Skin of body (tissue), 1 donor: ENCODE measurements at regions not wholly inside any gene's neighbourhood (a gene's known extent, or its start where the extent isn't known, plus 50 kb on each side); places are given as distances from the start of the nearest gene placed in this dataset.

Experiments used
- DNase-seq: peaks from one replicate; lab custom pipeline; 2025; lab: John Stamatoyannopoulos, UW

DNA sequence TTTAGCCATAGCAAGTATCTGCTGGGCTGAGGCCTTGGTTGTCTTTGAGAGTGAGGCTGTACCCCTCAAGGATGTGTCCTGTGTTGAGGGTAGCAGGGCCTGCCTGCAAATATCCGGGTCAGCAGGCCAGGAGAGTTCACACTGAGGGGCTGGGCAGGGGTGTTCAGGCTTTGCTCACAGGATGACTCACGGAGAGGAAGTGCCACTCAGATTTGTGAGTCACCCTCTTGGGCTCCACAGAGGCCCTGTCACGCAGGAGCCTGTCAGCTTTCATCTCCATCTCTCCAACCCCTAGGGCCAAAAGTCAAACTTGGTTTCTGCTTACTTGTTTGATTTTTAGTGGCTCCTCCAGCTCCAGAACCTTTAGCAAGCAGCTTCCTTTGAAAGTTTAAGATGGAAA, 211.5 kb downstream of the SEC61B start:
- DNase-seq: no peak

DNA sequence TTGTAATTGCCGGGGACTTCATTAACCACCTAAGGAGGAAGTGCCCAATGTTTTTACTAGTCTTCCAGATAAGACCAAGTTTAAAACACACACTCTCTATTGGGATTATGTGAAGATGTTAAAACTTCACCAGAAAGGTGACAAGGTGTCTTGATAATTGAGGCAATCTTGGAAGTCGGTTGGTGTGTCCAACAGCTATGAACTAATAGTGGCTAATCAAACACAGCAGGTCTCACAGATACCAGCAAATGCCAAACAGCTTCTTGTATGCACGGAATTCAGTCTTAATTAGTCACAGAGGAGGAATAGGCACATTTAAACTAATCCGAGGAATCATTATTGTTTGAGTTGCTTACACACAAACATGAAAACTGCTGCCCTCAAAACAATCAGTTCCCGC, 214.5 kb downstream of the SEC61B start:
- DNase-seq: no peak

DNA sequence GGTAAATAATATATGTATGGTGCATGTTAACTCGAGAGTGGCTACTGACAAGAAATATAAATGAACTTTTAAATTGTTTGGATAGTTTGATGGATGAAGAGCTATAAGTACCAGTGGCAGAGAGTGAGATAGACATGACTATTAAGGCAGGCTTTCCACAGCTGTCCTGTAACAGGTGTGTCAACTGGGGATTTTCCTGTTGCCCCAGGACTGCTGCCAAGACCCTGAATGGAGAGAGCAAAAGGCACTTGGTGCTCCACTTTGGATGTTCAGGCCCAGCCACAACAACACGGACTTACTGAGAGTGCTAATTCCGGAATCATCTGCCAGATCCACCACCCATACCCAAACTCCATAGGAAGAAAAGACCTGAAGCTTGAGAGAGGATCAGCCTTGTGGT, 215.1 kb downstream of the SEC61B start:
- no peak for DNase-seq

DNA sequence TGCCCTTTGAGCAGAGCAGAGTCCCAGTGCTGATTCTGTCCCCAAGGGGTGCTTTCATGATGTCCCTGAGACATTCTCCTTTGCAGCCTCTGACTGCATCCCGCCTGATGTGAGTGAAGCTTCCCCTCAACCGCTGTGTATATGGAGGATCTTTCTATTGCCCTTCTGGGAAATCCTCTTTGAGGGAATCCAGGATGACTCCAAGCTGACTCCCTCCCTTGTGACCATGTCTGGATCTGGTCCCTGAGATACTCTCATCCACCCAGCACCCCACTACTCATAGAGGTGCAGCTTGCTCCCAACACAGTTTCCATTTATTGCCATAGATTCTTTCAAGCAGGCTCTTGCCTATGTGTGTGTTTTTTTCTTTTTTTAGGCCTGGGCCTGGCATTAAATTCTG, 216.5 kb downstream of the SEC61B start:
- DNase-seq: no peak

DNA sequence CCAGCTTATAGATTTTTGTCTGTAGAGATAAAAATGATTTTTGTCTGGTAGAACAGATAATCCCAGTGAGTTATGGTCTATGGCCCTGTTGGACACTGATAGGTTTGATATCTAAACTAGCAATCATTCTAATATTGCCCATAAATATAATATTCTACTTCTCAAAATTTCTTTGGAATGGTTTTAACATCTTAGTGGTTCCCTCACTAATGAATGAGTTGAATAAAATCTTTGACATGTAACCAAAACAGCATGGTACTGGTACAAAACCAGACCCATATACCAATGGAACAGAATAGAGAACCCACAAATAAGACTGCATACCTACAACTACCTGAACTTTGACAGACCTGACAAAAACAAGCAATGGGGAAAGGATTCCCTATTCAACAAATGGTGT, 219.7 kb downstream of the SEC61B start:
- no peak for DNase-seq

DNA sequence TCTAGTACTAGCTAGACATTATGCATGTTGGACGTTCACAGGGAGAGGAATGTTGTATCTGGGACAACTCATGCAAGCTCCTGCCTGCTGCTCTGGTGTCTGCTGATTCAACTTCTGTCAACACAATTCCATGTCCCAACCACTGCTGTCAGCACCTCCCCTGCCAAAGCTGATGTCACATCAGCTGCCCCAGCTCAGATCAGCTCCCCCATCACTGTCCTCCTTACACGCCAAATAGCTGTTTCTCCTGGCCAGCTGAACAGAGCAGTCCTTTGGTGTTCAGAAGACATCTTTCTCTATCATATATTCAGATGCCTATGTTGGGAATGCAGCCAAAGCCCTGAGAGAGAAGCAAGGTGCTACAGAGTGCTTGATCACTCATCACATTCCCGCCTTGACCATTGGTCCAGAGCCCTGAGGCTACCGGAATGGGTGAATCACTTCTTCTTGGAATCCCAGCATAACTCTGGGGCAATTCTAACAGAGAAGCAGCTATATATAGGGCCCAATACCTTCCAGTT, 223.3 kb downstream of the SEC61B start:
- DNase-seq: peak; percentile 69

DNA sequence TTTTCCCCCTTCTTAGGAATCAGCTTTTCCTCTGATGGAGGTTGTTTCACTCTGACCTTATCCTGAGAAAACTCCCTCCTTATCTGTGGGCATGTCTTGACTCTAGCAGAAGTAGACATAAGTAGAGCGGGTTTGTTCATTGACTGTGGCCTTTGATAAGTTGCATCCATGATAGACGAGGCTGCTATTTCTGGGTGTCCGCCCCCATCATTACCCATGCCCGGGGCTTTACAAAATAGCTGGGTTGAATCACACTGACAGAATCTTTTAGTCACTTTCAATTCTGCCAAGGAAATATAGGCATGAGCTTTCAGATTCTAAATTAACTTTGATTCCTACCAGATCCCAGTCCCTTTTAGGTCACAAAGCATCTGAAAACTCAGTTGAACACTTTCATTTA, 223.8 kb downstream of the SEC61B start:
- no peak for DNase-seq

DNA sequence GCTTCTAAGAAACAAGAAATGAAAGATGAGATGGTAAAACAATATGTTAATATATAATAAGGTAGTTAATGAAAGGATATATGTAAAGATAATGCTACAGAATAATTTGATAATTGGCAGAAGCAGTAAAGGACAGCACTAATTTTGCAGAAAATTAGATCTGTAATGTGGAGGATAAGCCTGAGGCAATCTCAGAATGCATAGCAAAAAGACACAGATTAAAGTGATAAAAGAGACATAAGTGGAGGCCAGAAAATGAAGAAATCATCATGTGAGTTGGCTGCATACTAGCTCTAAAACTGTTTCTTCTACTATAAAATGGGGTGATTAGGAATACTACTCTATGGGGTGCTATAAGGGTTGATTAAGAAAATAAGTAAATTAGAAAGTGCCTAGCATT, 225.9 kb downstream of the SEC61B start:
- no peak for DNase-seq

DNA sequence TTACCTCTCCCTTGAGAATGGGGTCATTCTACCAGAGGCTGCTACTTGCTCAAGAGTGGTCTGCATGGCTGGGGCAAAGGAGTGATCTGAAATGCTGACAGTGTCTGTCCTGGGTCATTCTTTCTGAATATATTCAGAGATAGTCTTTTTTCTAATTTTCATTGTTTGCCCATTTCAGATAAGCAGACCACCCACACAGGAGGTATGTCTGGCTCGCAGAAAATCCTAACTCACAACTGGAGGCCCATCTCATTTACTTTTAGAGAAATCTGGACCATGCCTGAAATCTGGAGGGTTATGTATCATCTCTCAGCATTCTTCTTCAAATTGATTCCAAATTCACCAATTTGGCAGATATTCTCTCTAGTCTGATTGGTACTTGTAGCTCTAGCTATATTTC, 227.6 kb downstream of the SEC61B start:
- no peak for DNase-seq

DNA sequence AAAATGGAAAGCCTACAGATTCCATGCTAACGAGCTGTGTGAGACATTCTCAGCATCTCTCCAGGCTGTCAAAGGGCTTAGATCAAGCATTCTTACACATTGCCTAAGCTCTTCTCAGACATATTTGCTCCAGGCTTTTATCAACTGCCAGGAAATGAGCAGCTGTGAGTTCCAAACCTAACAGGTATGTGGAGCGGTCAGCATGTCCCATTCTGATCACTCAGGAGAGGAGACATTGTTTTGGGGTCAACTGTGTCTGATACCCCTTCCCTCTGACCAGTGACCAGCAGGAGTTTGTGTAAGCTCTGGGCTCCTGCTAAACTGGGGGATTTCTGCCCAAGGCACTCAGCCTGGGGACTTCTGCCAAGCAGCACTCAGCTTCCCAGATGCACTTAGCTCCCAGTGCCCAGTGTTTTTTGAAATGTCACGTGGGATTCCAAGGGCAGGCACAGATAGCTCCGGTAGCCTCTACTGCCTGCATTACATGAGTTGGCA, 229.1 kb downstream of the SEC61B start:
- DNase-seq: no peak

DNA sequence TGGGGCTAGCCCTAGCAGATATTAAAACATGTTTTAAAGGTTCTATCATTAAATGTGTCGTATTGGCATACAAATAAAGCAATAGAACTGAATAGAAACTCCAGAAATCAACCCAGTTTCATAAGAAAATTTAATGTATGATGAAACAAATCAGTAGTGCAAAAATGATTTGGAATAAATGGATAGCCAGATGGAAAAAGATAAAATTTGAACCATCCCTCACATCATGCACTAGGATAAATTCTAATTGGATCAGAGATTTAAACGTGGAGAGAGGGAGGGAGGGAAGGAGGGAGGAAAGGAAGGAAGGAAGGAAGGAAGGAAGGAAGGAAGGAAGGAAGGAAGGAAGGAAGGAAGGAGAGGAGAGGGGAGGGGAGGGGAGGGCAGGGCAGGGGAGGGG, 235.3 kb downstream of the SEC61B start:
- no peak for DNase-seq

DNA sequence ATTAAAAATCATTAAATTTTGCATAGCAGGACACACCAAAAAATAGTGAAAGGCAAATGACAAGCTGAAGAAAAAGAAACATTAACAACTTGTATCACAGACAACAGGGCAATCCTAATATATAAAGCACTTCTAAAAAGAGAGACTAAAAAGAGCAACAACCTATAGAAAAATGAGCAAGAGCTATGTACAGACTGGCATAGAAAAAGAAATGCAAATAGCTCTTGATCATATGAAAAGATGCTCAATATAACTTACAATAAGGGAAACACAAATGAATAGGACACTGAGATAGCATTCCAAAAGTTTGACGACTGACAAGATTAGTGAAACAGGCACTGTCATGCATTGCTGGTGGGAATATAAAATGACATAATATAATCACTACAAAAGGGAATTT, 235.9 kb downstream of the SEC61B start:
- no peak for DNase-seq

DNA sequence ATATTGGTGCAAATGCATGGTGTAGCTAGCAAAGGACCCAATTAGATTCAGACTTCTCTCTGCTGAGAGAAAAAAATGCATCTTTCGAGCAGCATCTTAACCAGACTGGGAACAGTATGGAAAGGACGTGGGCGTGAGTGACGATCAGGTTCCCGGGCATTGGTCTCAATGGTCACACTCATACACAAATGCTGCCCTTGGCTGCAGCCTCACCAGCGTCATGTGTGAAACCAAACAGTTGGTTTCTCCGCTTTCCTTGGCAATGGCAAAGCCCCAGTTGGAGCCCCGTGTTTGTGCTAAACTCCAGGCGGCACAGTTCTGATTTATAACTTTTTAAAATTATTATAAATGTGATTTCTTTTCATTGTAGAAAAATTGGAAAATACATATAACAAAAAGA, 237.8 kb downstream of the SEC61B start:
- DNase-seq: no peak

DNA sequence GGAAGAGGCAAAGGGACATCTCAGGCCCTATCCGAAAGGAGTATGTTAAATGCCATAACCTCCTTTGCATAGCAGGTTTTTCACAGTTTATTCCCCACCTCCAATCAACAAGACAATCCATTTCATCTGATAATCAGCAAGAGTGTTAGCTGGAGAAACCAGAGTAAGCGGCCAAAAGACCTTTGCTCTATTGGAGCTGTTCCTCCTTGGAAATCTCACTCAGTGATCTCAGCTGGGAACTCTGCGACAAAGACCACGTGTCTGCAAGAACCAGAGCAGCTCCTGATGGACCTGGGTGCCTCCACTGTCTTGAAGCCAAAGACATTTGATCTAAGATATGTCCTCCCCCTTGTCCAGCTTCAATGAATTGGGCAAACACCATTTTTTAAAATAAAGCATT, 241.0 kb downstream of the SEC61B start:
- DNase-seq: no peak

DNA sequence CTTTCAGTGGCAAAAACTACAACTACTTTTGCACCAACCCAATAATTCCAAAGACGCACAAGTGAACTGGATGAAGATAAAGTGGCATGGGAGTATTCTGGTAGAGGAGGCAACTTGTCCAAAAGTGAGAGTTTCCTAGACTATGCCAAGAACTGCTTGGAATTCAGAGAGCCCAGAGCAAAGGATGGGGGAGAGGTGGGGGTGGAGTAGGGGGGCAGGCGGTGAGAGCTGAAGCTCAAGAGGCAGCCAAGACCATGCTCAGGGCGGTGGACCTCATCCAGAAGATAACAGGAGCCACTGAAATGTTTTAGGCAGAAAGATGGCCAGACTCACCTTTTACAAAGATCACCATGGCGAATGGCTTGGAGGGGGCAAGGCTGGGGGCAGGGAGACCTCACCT, 242.5 kb downstream of the SEC61B start:
- no peak for DNase-seq

DNA sequence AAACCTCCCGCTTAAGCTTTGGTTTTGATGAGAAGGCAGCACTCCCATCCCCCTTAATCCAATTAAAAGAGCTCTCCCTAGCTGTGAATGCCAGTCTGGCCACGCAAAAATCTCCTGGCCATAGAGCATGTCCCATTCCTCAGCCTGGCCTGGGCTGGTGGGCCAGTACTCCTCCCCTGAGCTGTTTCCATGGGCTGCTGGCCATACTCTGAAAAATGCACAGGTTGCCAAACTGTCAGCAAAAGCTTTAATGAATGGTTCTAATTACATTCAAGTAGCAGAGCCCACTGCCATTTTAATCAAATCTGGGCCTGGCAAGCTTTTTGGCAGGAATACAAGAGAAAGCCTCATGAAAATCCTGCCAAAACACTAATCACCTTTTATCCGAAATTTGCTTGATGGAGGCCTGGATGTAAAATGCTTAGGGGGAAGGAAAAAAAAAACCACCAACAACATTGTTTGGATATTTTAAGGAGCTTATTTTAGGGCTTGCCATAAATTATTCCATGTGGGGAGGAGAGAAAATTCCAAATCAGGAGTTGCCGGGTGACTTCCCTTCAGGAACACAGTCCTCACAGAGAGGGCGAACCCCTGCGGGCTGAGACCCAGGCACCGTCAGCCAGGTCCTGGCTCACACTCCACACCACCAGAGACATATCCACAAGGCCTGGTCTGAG, 243.3 kb downstream of the SEC61B start:
- DNase-seq: peak; percentile 31

DNA sequence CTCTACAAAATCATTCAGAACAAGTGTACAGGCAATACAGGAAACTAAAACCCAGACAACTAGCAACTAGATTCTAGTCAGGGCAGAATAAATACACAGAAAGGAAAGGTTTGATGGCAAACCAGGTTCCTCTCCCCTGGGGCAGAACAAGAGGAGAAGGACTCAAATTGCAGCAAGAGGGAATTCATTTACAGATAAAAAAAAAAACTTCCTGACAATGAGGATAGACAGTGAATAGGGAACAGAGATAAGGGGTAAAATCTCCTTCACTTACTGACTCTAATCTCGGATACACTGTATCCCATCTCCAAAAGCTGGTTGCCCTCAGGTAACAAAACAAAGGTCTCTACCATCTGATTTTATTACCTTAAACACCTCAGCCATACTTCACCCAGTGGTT, 244.0 kb downstream of the SEC61B start:
- DNase-seq: no peak

DNA sequence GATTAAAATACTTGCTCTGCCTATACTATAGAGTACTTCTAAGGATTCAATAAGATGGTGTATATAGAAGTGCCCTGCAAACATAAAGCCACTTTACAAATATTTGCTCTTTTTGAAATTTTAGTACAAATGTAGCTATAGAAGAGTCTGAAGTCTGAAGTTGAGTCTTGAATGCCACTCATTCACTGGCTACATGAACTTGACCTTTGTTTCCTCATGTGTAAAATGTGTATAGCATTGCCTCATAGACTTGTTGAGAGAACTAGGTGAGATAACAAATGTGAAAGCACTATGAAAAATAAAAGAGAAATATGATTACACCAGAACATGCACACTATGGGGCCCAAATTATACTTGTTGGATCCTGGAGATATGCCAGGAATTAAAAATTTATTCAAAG, 244.7 kb downstream of the SEC61B start:
- no peak for DNase-seq

DNA sequence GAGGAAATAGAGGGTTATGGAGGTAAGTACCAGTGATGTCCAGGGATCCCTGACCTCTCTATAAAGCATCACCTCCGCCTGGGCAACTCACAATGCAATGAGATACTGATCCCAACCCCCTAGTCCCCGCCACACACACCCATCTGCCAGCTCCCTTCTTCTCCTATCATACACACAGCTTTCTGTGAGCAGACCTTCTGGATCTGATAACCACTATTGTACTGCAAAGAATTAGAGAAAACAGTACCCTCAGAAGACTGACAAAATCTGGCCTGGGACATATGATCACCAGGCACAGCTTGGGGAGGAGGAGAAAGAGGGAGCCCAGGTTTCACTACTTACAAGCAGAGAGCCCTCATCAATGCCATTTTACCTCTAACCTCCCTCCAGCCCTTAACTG, 249.0 kb downstream of the SEC61B start:
- DNase-seq: no peak

DNA sequence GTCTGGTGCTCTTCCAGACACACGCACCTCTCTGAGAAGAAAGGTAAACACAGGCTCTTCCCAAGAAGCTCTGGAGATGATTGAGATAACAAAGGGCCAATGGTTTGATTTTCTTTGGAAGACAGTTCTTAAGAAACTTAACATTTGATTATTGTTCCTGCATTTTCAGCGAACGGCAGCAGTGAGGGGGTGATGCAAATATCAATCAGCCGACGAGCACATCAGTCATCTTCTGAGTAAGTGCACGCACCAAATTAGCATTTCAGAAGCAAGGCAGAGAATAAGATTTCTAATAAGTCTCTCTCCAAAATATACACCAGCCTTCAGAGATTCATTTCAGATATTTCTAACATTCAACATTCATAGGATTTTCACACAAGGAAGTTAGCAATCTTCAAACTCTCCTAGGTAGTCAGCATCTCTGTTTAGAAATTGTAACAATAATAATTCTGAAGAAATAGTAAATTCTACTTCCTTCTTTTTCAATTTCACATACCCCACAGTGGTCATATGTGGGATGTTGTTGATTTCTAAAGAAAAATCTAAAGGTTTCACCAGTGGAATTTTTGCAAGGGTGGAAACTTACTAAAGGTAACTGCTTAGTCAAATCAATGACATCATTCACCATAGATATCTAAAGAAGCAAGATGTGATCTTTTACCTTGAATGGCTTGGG, 250.3 kb downstream of the SEC61B start:
- no peak for DNase-seq

DNA sequence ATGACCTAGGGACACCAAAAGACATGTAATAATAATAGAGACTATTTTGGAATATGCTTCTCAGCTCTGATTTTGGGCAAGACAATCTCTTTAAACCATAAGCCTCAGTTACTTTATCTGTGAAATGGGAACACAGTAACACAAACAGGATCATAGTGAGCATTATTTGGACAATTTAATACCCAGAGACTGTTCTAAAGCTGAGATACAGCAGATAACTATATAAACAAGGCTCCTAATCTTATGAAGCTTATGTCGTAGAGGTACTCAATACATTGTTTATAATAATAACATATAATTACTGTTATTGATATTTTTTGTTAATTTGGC, 250.8 kb downstream of the SEC61B start:
- no peak for DNase-seq

DNA sequence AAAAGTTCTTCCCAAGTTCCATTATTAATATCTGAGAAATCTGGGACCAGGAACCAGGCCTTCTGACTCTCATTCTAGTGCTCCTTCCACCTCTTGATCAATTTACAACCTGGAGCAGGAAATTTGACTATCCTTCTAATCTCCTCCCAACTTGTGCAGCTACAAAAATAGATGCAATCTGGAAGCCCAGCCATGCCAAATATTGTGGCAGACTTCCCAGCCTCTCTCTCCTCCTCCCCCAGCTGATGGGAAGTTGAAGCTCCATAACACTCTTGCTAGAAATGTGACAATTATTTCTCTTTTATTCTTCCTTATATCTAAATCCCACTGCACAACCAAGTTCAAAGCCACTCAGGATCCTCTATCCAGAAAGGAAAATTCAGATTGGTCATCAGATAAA, 252.1 kb downstream of the SEC61B start:
- no peak for DNase-seq

DNA sequence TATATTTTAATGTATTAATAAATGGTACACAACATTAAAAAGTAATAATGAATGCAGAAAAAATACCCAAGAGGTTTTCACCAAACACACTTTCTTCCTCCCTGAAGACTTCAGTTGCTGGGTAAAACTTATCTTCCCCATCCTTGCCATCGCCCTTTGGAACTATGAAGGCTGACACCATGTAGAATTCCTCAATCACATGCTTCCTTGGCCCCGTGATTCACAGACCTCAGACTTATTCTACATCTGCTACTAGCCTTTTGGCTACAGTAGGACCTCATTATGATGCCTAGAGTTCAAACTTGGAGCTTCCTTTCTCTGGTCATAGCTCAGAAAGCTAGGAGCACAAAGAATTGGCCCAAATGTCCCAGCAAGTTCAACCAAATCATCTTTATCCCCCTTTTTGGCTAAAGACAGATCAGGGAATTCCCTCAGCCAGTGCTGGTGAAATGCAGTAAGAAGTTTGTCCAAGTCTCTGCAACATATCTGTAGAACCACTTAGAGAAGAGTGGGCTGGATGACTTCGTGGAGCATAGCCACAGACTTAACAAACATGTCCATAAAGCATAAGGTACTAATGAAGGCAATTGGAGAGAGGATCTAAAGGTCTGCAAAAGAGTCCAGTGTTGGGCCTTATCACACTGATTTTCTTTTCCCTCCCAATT, 253.5 kb downstream of the SEC61B start:
- DNase-seq: no peak
